SIG-M5 treated with dmso at 0.1 percent for 504 hours (cell line): ENCODE measurements at regions not wholly inside any gene's neighbourhood (a gene's known extent, or its start where the extent isn't known, plus 50 kb on each side); places are given as distances from the start of the nearest gene placed in this dataset.
"Not testable (repeated sequence)": the region's sequence is repeated elsewhere in the genome, so short reads cannot be mapped to it uniquely, and the experiment has no call there.

ENCODE experiments used
- DNase-seq: peaks from one replicate; lab custom pipeline; 2025; ENCODE audit not compliant: unreplicated experiment; lab: John Stamatoyannopoulos, UW

DNA sequence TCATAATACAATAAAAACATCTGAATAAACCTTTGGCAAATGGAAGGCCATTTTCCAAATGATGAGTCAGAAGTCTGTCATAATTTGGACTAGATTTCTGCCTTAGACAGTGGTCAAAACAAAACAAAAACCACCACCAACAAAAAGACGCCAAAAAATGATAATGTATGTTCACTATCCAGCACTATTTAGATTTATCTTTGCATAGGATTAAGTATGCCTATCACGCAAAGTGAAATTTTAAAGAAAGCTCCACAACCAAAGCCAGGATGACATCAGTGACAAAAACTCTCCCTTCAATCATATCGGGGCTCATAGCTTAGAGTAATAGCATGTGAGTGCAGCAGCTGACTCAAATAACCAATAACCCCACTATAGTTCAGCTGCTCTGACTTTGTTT lies 201.9 kb downstream of the MOXD1 start:
- no peak for DNase-seq

GRCh38 chr6:132198896-132199295 lies 202.4 kb downstream of the MOXD1 start:
- no peak for DNase-seq

- no peak for DNase-seq
These were observed 203.2 kb downstream of the MOXD1 start for GRCh38 chr6:132198040-132198439.

GRCh38 chr6:132194529-132194928 lies 206.7 kb downstream of the MOXD1 start:
- DNase-seq = no peak

- no peak for DNase-seq
These were observed 208.6 kb downstream of the MOXD1 start for GRCh38 chr6:132192631-132193030.

- DNase-seq = no peak
These were observed 210.5 kb downstream of the MOXD1 start for GRCh38 chr6:132190815-132191175.

DNA sequence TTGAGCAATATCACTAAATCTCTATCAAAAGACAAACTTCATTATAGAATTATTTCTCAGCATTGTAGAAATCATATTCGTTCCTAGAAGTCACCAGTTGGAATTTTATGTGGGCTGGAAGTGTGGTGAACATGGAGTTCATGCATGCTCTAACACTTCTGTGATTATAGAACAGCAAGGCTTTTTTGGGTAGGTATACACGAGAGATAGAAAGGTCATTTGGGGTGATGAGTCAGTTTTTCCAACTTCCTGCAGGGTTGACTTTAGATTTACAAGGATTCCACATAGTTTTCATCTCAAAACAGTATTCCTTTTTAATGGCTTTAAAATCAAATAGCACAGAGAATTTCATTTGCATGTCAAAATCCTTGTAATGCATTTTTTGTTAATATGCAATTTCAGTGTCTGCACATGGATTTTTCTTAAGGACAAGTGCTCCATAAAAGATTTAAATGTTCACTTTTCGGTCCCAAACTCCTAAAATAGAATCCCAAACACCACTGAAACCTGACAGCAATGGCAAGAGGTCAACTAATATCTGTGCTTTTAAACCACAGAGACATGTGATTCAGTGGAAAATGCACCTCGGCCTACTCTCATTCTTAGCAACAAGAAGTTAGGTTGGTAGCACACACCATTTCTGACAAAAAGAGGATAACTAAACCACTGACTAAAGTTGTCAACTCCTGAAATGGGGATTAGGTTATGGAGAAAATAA lies 211.0 kb downstream of the MOXD1 start:
- DNase-seq = no peak

DNA sequence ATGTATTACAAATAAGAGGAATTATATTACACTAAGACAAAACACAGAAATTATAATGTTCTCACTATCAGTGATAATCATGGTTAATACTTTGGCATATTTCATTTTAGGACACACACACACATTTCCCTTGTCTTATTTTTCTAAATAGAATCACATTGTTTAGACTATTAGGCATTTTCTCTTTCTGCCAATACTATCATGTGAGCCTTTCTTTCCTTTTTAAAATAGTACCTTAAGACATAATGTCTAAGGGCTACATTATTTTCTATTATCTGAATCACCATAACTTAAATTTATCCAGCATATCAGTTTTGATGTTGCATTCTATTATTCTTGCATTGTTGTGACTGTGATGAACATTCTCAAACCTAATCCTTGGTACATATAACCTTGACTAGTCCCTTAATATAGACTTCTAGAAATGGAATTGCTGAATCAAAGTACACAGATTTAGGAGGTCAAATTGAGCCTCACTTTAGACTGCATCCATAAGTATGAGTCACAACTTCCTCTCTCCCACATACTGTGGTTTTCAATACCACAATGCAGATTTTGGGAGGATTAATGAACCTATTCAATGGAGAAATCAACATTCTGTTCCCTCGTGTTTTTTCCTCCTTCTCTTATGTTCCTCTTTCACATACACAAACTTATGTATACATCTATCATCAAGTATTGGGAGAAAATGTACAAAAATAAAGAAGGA lies 212.6 kb downstream of the MOXD1 start:
- DNase-seq = no peak

DNA sequence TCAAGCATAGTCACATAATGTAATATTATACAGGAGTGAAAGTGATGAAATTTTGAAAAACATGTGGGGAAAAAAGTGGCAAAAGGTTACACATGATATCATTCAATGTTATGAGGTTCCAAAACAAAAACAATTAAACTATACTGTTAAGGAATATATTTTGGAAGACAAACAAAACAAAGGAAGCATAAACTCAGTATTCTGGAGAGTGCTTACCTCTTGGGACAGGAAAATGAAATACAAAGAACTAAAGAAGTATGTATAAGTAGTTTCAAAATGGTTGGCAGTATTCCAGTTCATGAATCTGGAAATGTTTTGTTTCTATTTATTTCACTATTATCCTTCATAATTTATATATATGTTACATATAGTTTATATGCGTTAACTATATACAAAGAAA lies 213.5 kb downstream of the MOXD1 start:
- no peak for DNase-seq

GRCh38 chr6:132184966-132185365 lies 216.3 kb downstream of the MOXD1 start:
- not testable (repeated sequence) for DNase-seq

DNA sequence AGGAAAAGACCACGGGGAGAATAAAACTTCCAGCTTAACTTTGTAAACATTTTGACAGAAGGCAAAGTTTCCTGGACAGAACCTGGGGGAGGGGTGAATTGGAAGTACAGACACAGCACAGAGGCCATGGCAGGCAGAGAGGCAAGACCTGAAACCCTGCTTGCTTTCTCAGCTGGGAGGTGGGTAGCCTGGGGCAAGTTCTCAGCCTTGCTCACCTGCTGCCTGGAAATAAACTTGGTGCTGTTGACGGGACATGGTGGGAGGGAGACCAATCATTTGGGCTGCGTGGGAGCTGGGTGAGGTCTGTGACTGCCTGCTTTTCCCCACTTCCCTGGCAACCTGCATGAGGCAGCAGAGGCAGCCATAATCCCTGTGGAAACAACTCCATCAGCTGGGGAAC lies 221.3 kb downstream of the MOXD1 start:
- no peak for DNase-seq

- DNase-seq = no peak
These were observed 223.7 kb upstream of the CCN2 start for GRCh38 chr6:132174919-132175318.

- DNase-seq = no peak
These were observed 217.8 kb upstream of the CCN2 start for GRCh38 chr6:132168961-132169360.

DNA sequence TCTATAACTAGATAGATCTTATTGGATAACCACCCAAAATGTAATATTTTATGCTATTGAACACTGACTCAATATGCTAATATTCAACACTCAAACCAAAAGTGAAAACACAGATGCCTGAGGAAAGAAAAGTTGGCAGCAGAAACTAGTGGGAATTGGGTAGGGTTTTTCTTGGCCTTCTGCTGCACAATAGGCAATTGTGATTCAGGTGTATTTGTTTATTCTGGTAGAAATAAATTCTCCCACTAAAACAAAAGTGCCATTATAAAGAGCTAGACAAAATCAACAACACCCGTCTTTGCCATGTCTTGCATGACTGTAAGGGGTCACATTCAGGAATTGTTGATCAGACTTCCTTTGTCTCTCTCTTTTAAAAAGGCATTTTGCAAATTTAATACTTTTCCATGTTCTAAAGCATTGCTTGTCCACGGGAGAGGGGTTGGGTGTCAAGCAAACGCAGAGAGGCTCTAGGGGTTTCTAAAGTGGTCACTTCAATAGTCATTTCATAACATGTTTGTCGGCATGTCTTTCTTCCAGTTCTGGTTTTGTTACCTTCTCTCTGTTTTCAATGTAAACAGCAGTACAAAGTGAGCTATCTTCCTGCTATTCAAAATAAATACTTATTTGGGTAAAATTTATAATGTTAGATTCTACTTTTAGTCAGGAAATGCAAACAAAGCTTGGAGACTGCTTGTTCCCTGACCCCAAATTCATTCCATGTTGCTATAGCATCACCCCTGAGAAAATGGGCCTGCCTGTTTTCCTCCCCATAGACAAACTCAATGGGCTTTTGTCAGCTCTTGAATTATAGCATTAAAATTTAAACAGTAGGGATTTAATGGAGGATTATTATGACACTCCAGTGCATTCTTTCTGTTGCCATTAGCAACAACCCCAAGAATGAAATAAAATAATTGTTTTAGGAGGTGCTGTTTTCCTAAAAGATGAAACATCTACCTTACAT lies 217.0 kb upstream of the CCN2 start:
- DNase-seq = no peak

DNA sequence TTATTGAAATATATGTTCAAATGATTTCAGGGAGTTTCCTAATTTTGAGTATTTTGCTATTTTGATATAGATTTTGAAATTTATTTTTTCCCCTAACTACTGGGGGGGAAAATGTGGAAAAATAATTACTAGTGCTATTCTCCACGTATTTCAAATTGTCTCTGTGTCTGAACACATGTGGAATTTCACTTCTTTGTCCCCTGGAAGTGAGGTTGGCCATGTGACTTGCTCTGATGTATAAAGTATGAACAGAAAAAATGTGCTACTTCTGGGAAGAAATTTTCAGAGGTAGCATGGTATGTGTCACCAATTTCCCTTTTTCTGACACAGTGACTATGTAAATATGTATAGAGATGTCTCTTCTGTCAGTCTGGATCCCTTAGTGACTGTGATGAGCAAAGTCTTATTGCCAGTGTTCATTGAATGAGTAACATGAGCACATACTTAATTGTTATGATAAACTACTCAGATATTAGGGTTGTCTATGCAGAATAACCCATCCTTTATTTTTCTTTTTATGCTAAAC lies 215.4 kb upstream of the CCN2 start:
- no peak for DNase-seq

GRCh38 chr6:132165677-132166076 lies 214.5 kb upstream of the CCN2 start:
- no peak for DNase-seq

- DNase-seq = no peak
These were observed 210.1 kb upstream of the CCN2 start for GRCh38 chr6:132161283-132161682.

- DNase-seq = no peak
These were observed 202.2 kb upstream of the CCN2 start for GRCh38 chr6:132153221-132153898.

DNA sequence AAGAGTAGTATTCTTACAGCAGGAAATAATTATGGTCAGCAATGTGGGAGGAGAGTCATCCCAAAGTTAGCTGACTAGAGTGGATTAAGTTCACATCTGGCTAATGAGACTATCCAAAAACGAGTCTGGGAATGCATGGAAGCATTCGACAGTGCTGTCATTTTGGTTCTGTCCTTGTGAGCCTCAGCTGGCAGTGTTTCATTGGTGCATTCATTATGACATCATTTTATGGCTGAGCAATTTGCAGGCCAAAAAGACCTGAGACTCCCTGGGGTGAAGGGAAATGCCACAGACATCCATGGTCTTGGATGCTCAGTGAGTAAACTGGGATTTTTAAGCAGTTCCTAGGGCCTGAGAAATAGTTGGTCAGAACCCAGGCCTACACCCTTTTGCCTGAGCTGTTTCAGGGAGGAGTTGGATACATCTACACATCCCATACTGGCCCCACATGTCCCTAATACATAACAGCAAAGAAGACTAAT lies 196.4 kb upstream of the CCN2 start:
- no peak for DNase-seq

GRCh38 chr6:132144456-132144855 lies 193.3 kb upstream of the CCN2 start:
- no peak for DNase-seq

DNA sequence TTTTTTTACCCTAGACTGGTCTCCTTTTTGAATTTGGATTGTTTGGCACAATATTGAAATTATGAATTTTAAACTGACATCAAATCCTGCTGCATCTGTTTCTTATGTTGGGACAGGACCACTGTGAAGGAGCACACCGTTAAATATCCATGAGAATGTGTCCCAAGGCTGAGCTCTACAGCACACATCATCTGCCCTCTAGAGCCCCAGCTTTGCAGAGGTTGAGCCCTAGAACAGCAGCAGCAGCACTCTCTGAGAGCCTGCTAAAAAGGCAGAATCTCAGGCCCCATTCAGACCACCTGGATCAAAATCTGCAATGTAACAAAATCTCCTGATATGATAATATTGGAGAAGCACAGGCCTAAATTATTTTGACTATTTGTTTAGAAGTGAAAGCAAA lies 192.1 kb upstream of the CCN2 start:
- no peak for DNase-seq
